Thyroid gland (tissue), 4 donors: ENCODE measurements at regions not wholly inside any gene's neighbourhood (a gene's known extent, or its start where the extent isn't known, plus 50 kb on each side); places are given as distances from the start of the nearest gene placed in this dataset.
"Not testable (repeated sequence)": the region's sequence is repeated elsewhere in the genome, so short reads cannot be mapped to it uniquely, and the experiment has no call there.

Experiments
- DNase-seq, 2 donors: peaks; one replicate each; pipeline ENCODE4 v3.0.0-alpha.2; 2019
- H3K27ac ChIP-seq, 3 donors: fragments of 200-600 bp; sonication (generic); 1 replicate in 2 of 3; 2 replicates in 1 of 3; pipeline ENCODE4 v1.5.1; 2016 to 2019; ENCODE audit warnings: mild to moderate bottlenecking in 1 of 3, moderate library complexity in 1 of 3
- H3K27me3 ChIP-seq: fragments of 200-600 bp; sonication (generic); one replicate; pipeline ENCODE4 v1.5.1; 2019
- H3K36me3 ChIP-seq, 2 donors: fragments of 200-600 bp; sonication (generic); one replicate each; pipeline ENCODE4 v1.5.1; 2016 to 2019
- H3K4me1 ChIP-seq, 2 donors: fragments of 200-600 bp; sonication (generic); one replicate each; pipeline ENCODE4 v1.5.1; 2017 to 2019
- H3K4me3 ChIP-seq, 3 donors: fragments of 200-600 bp; sonication (generic); replicated peaks in 1 of 3; 1 replicate in 2 of 3; 2 replicates in 1 of 3; pipeline ENCODE4 v1.5.1; 2016; ENCODE audit warnings: mild to moderate bottlenecking in 1 of 3
- H3K9me3 ChIP-seq: fragments of 200-600 bp; sonication (generic); one replicate; pipeline ENCODE4 v1.5.1; 2017
- CTCF ChIP-seq, 6 experiments: fragments of 200-600 bp in 3 of 6; fragments of 450-650 bp in 3 of 6; sonication (generic) in 3 of 6; IDR thresholded peaks; one replicate each; pipeline ENCODE4 v1.5.1; 2016 to 2019; ENCODE audit warnings: antibody characterized with exemption in 6 of 6, mild to moderate bottlenecking in 2 of 6, inconsistent platforms in 1 of 6, moderate library complexity in 1 of 6
- POLR2A ChIP-seq, 2 donors: fragments of 450-650 bp; IDR thresholded peaks; one replicate each; pipeline ENCODE4 v1.6.1; 2017; ENCODE audit warnings: antibody characterized with exemption in 2 of 2, mild to moderate bottlenecking in 2 of 2, moderate library complexity in 1 of 2
- WGBS, 2 donors: methylation state at CpG; one replicate each; pipeline ENCODE4 v1.1.5; 2017; 5-methylcytosine and 5-hydroxymethylcytosine counted together
- intact Hi-C: fragments of 100-400 bp; cut with DNase I; formaldehyde crosslinking; loops from one replicate; pipeline ENCODE4 v1.15.1; 2023

- no peaks in the 10 kb centered on the region for H3K36me3 ChIP-seq
- no peak overlapping the region for H3K27ac ChIP-seq
- no peaks in the 10 kb centered on the region for H3K27me3 ChIP-seq
- TF ChIP-seq POLR2A (IDR thresholded peaks at IDR 0.05) (no peak), CTCF (IDR thresholded peaks at IDR 0.05) (no peak)
- no peaks in the 10 kb centered on the region for H3K9me3 ChIP-seq
- H3K4me1 ChIP-seq: no peaks in the 10 kb centered on the region
- 58 to 71% methylated on average over 5 of the region's 5 CpGs for WGBS, 2 donors
- intact Hi-C loops: no loop called here
- no peak for DNase-seq
- H3K4me3 ChIP-seq: no peak overlapping the region
These were observed 302.7 kb upstream of the SMIM21 start for GRCh38 chr18:75730249-75730648.

- intact Hi-C loops: no loop called here
- Histone ChIP-seq H3K27ac (no peak overlapping the region), H3K4me1 (no peaks in the 10 kb centered on the region), H3K36me3 (no peaks in the 10 kb centered on the region), H3K27me3 (no peaks in the 10 kb centered on the region), H3K9me3 (no peaks in the 10 kb centered on the region), H3K4me3 (no peak overlapping the region)
- no peak for DNase-seq
- 83 to 90% methylated on average over 7 of the region's 7 CpGs for WGBS, 2 donors
- TF ChIP-seq POLR2A (IDR thresholded peaks at IDR 0.05) (no peak), CTCF (IDR thresholded peaks at IDR 0.05) (no peak)
These were observed 301.1 kb upstream of the SMIM21 start for GRCh38 chr18:75728621-75729020.

GRCh38 chr18:75727456-75727855 is 300.0 kb upstream of the SMIM21 start:
- Histone ChIP-seq H3K27me3 (no peaks in the 10 kb centered on the region), H3K9me3 (no peaks in the 10 kb centered on the region), H3K36me3 (no peaks in the 10 kb centered on the region), H3K27ac (no peak overlapping the region), H3K4me3 (no peak overlapping the region), H3K4me1 (no peaks in the 10 kb centered on the region)
- TF ChIP-seq POLR2A (IDR thresholded peaks at IDR 0.05): no peak
- peak in 5 of 6 experiments; percentile 40 to 63 (median 55) for TF ChIP-seq CTCF (IDR thresholded peaks at IDR 0.05)
- intact Hi-C loops: no loop called here
- WGBS, 2 donors: 59 to 67% methylated on average over 7 of the region's 7 CpGs
- peak; percentile 56 to 68 for DNase-seq

- WGBS, 2 donors: 80 to 83% methylated on average over 10 of the region's 10 CpGs
- Histone ChIP-seq H3K4me3 (no peak overlapping the region), H3K27me3 (no peaks in the 10 kb centered on the region), H3K4me1 (no peaks in the 10 kb centered on the region), H3K9me3 (no peaks in the 10 kb centered on the region), H3K27ac (no peak overlapping the region), H3K36me3 (no peaks in the 10 kb centered on the region)
- intact Hi-C loops: no loop called here
- DNase-seq: no peak
- TF ChIP-seq POLR2A (IDR thresholded peaks at IDR 0.05) (no peak), CTCF (IDR thresholded peaks at IDR 0.05) (no peak)
These were observed 296.2 kb upstream of the SMIM21 start for GRCh38 chr18:75723521-75724340.

- no peaks in the 10 kb centered on the region for H3K27me3 ChIP-seq
- WGBS, 2 donors: 94 to 97% methylated on average over 3 of the region's 3 CpGs
- DNase-seq: no peak
These were observed 287.3 kb upstream of the SMIM21 start for GRCh38 chr18:75714766-75715165.

GRCh38 chr18:75712124-75712867 is 284.8 kb upstream of the SMIM21 start:
- H3K27me3 ChIP-seq, H3K4me1 ChIP-seq, H3K36me3 ChIP-seq, H3K4me3 ChIP-seq, intact Hi-C loops, H3K27ac ChIP-seq, DNase-seq, H3K9me3 ChIP-seq: not testable (repeated sequence)
- WGBS, 2 donors: 88 to 95% methylated on average over 12 to 24 of the region's 24 CpGs

More at GRCh38 chr18:75714766-75715165, 287.3 kb upstream of the SMIM21 start:
- Histone ChIP-seq H3K4me3 (no peak overlapping the region), H3K9me3 (no peaks in the 10 kb centered on the region), H3K36me3 (no peaks in the 10 kb centered on the region), H3K4me1 (no peaks in the 10 kb centered on the region), H3K27ac (no peak overlapping the region)
- TF ChIP-seq CTCF (IDR thresholded peaks at IDR 0.05): no peak
- intact Hi-C loops: no loop called here
